ENCODE measurements at regions not wholly inside any gene's neighbourhood (a gene's known extent, or its start where the extent isn't known, plus 50 kb on each side); places are given as distances from the start of the nearest gene placed in this dataset.
"Not testable (repeated sequence)": the region's sequence is repeated elsewhere in the genome, so short reads cannot be mapped to it uniquely, and the experiment has no call there.

- FAIRE-seq = no peak
These were observed 98.3 kb upstream of the FRMD1 start for GRCh38 chr6:168177103-168177891.

GRCh38 chr6:168171673-168172353, 92.8 kb upstream of the FRMD1 start:
- FAIRE-seq (no peak), DNase-seq (ENCODE audit: low spot score) (no peak)

More at GRCh38 chr6:168177103-168177891, 98.3 kb upstream of the FRMD1 start:
- DNase-seq (ENCODE audit: low spot score) = no peak

- no peak for DNase-seq (ENCODE audit: low spot score)
- no peak for FAIRE-seq
These were observed 92.0 kb upstream of the FRMD1 start for GRCh38 chr6:168170841-168171601.

- no peak for DNase-seq (ENCODE audit: low spot score)
- no peak for FAIRE-seq
These were observed 90.6 kb upstream of the FRMD1 start for GRCh38 chr6:168169624-168170023.

GRCh38 chr6:168168936-168169335, 89.9 kb upstream of the FRMD1 start:
- not testable (repeated sequence) for FAIRE-seq; DNase-seq (ENCODE audit: low spot score)

GRCh38 chr6:168168330-168168729, 89.3 kb upstream of the FRMD1 start:
- FAIRE-seq; DNase-seq (ENCODE audit: low spot score): not testable (repeated sequence)

GRCh38 chr6:168167431-168168315, 88.7 kb upstream of the FRMD1 start:
- FAIRE-seq = no peak
- DNase-seq (ENCODE audit: low spot score) = no peak

GRCh38 chr6:168166627-168167026, 87.6 kb upstream of the FRMD1 start:
- FAIRE-seq = no peak
- no peak for DNase-seq (ENCODE audit: low spot score)

GRCh38 chr6:168165891-168166290, 86.9 kb upstream of the FRMD1 start:
- no peak for FAIRE-seq
- DNase-seq (ENCODE audit: low spot score) = no peak

- FAIRE-seq = no peak
- no peak for DNase-seq (ENCODE audit: low spot score)
These were observed 86.4 kb upstream of the FRMD1 start for GRCh38 chr6:168165373-168165772.

GRCh38 chr6:168164462-168165061, 85.5 kb upstream of the FRMD1 start:
- no peak for FAIRE-seq
- no peak for DNase-seq (ENCODE audit: low spot score)

GRCh38 chr6:168163096-168163731, 84.2 kb upstream of the FRMD1 start:
- no peak for DNase-seq (ENCODE audit: low spot score)
- no peak for FAIRE-seq

GRCh38 chr6:168162366-168162765, 83.4 kb upstream of the FRMD1 start:
- no peak for DNase-seq (ENCODE audit: low spot score)
- FAIRE-seq = no peak

- DNase-seq (ENCODE audit: low spot score) (no peak), FAIRE-seq (no peak)
These were observed 82.3 kb upstream of the FRMD1 start for GRCh38 chr6:168161371-168161750.

GRCh38 chr6:168160506-168161370, 81.7 kb upstream of the FRMD1 start:
- no peak for FAIRE-seq
- no peak for DNase-seq (ENCODE audit: low spot score)

GRCh38 chr6:168159506-168159905, 80.5 kb upstream of the FRMD1 start:
- DNase-seq (ENCODE audit: low spot score) (no peak), FAIRE-seq (no peak)

GRCh38 chr6:168158980-168159349, 80.0 kb upstream of the FRMD1 start:
- DNase-seq (ENCODE audit: low spot score) = no peak
- FAIRE-seq = no peak

GRCh38 chr6:168158213-168158979, 79.4 kb upstream of the FRMD1 start:
- FAIRE-seq = no peak
- no peak for DNase-seq (ENCODE audit: low spot score)

All from RCC 7860 (cell line).